ENCODE measurements at regions not wholly inside any gene's neighbourhood (a gene's known extent, or its start where the extent isn't known, plus 50 kb on each side); places are given as distances from the start of the nearest gene placed in this dataset.

GRCh38 chr12:61521258-61521657 is 738.9 kb upstream of the USP15 start:
- no peak for TF ChIP-seq CTCF (IDR thresholded peaks at IDR 0.05)

GRCh38 chr12:61523276-61523992 is 736.8 kb upstream of the USP15 start:
- Histone ChIP-seq H3K4me3 (no peak overlapping the region), H3K27ac (no peak overlapping the region), H3K36me3 (no peaks in the 10 kb centered on the region), H3K4me1 (no peaks in the 10 kb centered on the region), H3K27me3 (no peaks in the 10 kb centered on the region), H3K9me3 (no peaks in the 10 kb centered on the region)
- no peak for DNase-seq (ENCODE audit: low spot score in 2 of 2)
- no peak for TF ChIP-seq CTCF (IDR thresholded peaks at IDR 0.05)
- intact Hi-C loops (cut with DNase I): no loop called here

More at GRCh38 chr12:61521258-61521657, 738.9 kb upstream of the USP15 start:
- H3K4me3 ChIP-seq: no peak overlapping the region
- H3K9me3 ChIP-seq: no peaks in the 10 kb centered on the region
- DNase-seq (ENCODE audit: low spot score in 2 of 2): no peak
- intact Hi-C loops (cut with DNase I): no loop called here
- H3K27me3 ChIP-seq: no peaks in the 10 kb centered on the region
- H3K36me3 ChIP-seq: no peaks in the 10 kb centered on the region
- no peaks in the 10 kb centered on the region for H3K4me1 ChIP-seq
- H3K27ac ChIP-seq: no peak overlapping the region

GRCh38 chr12:61524851-61525250 is 735.4 kb upstream of the USP15 start:
- H3K27ac ChIP-seq: no peak overlapping the region
- H3K27me3 ChIP-seq: no peaks in the 10 kb centered on the region
- H3K4me1 ChIP-seq: no peaks in the 10 kb centered on the region
- intact Hi-C loops (cut with DNase I): no loop called here
- H3K36me3 ChIP-seq: no peaks in the 10 kb centered on the region
- H3K4me3 ChIP-seq: no peak overlapping the region
- no peaks in the 10 kb centered on the region for H3K9me3 ChIP-seq
- no peak for TF ChIP-seq CTCF (IDR thresholded peaks at IDR 0.05)
- DNase-seq (ENCODE audit: low spot score in 2 of 2): no peak

- Histone ChIP-seq H3K9me3 (no peaks in the 10 kb centered on the region), H3K36me3 (no peaks in the 10 kb centered on the region), H3K27me3 (no peaks in the 10 kb centered on the region), H3K4me1 (no peaks in the 10 kb centered on the region), H3K4me3 (no peak overlapping the region), H3K27ac (no peak overlapping the region)
- no peak for TF ChIP-seq CTCF (IDR thresholded peaks at IDR 0.05)
- no peak for DNase-seq (ENCODE audit: low spot score in 2 of 2)
- intact Hi-C loops (cut with DNase I): no loop called here
Measured at GRCh38 chr12:61525331-61525730, 734.9 kb upstream of the USP15 start.

GRCh38 chr12:61530456-61530855 is 729.7 kb upstream of the USP15 start:
- intact Hi-C loops (cut with DNase I): no loop called here
- Histone ChIP-seq H3K4me3 (no peak overlapping the region), H3K4me1 (no peaks in the 10 kb centered on the region), H3K27me3 (no peaks in the 10 kb centered on the region), H3K27ac (no peak overlapping the region), H3K36me3 (no peaks in the 10 kb centered on the region), H3K9me3 (no peaks in the 10 kb centered on the region)
- TF ChIP-seq CTCF (IDR thresholded peaks at IDR 0.05): no peak
- no peak for DNase-seq (ENCODE audit: low spot score in 2 of 2)

- Histone ChIP-seq H3K27me3 (no peaks in the 10 kb centered on the region), H3K36me3 (no peaks in the 10 kb centered on the region), H3K27ac (no peak overlapping the region), H3K4me1 (no peaks in the 10 kb centered on the region), H3K9me3 (no peaks in the 10 kb centered on the region), H3K4me3 (no peak overlapping the region)
- intact Hi-C loops (cut with DNase I): no loop called here
- TF ChIP-seq CTCF (IDR thresholded peaks at IDR 0.05): no peak
- DNase-seq (ENCODE audit: low spot score in 2 of 2): no peak
Measured at GRCh38 chr12:61531195-61531594, 729.0 kb upstream of the USP15 start.

Measured in ascending aorta (tissue), 2 donors.